ENCODE measurements at regions not wholly inside any gene's neighbourhood (a gene's known extent, or its start where the extent isn't known, plus 50 kb on each side); places are given as distances from the start of the nearest gene placed in this dataset.
A peak's percentile ranks its signal among the peaks of the same experiment; 100 is the strongest.

GRCh38 chr16:59242556-59242955 lies 508.4 kb upstream of the GOT2 start:
- no peak for ATAC-seq (ENCODE audit: low FRiP score in 2 of 2)

DNA sequence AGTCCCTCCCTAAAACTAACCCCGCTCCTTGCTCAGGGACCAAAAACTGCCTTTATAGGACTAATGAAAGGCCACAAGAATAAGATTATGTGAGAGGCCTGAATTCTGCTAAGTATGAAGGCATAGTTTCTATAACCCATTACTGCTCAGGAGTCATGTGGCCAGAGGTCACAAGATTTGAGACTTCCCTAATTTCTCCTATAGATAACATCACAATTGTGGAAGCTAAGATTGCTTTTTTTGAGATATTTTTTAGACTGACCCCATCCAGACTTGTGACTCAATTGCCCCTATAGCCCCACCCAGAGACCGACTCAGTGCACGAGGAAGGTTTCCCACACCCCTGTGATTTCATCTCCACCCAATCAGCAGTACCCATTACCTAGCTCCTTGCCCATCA lies 504.1 kb upstream of the GOT2 start:
- DNase-seq (peak in 1 of 2 donors; percentile 22), ATAC-seq (ENCODE audit: low FRiP score in 2 of 2) (no peak)
- H3K4me3 ChIP-seq, result no peak overlapping the region
- H3K27me3 ChIP-seq, result no peaks in the 10 kb centered on the region
- H3K9me3 ChIP-seq, result no peaks in the 10 kb centered on the region
- TF ChIP-seq, protein P1, sequence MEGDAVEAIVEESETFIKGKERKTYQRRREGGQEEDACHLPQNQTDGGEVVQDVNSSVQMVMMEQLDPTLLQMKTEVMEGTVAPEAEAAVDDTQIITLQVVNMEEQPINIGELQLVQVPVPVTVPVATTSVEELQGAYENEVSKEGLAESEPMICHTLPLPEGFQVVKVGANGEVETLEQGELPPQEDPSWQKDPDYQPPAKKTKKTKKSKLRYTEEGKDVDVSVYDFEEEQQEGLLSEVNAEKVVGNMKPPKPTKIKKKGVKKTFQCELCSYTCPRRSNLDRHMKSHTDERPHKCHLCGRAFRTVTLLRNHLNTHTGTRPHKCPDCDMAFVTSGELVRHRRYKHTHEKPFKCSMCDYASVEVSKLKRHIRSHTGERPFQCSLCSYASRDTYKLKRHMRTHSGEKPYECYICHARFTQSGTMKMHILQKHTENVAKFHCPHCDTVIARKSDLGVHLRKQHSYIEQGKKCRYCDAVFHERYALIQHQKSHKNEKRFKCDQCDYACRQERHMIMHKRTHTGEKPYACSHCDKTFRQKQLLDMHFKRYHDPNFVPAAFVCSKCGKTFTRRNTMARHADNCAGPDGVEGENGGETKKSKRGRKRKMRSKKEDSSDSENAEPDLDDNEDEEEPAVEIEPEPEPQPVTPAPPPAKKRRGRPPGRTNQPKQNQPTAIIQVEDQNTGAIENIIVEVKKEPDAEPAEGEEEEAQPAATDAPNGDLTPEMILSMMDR (IDR thresholded peaks at IDR 0.05), result no peak
- no peak for TF ChIP-seq EP300 (IDR thresholded peaks at IDR 0.05)
- TF ChIP-seq POLR2A (IDR thresholded peaks at IDR 0.05), result no peak
- no peak for TF ChIP-seq POLR2AphosphoS5 (IDR thresholded peaks at IDR 0.05)
- WGBS, 2 donors, result 80 to 86% methylated on average over 3 of the region's 3 CpGs
- no peaks in the 10 kb centered on the region for H3K36me3 ChIP-seq
- no peaks in the 10 kb centered on the region for H3K4me1 ChIP-seq
- no peak overlapping the region for H3K27ac ChIP-seq

More at GRCh38 chr16:59242556-59242955, 508.4 kb upstream of the GOT2 start:
- Histone ChIP-seq H3K27ac (no peak overlapping the region), H3K9me3 (no peaks in the 10 kb centered on the region), H3K36me3 (no peaks in the 10 kb centered on the region), H3K27me3 (no peaks in the 10 kb centered on the region), H3K4me1 (no peaks in the 10 kb centered on the region), H3K4me3 (no peak overlapping the region)
- no peak for DNase-seq
- TF ChIP-seq POLR2AphosphoS5 (IDR thresholded peaks at IDR 0.05) (no peak), POLR2A (IDR thresholded peaks at IDR 0.05) (no peak), EP300 (IDR thresholded peaks at IDR 0.05) (no peak)
- TF ChIP-seq, protein P1 (IDR thresholded peaks at IDR 0.05), result no peak
- whole genome bisulfite sequencing, 2 donors, result 63 to 71% methylated on average over 4 of the region's 4 CpGs

GRCh38 chr16:59236804-59237458 lies 502.8 kb upstream of the GOT2 start:
- H3K27ac ChIP-seq, result no peak overlapping the region
- no peaks in the 10 kb centered on the region for H3K27me3 ChIP-seq
- no peaks in the 10 kb centered on the region for H3K9me3 ChIP-seq
- no peak for DNase-seq
- WGBS, 2 donors, result 87% methylated on average over 4 of the region's 4 CpGs
- ATAC-seq (ENCODE audit: low FRiP score in 2 of 2), result no peak
- H3K4me1 ChIP-seq, result no peaks in the 10 kb centered on the region
- H3K36me3 ChIP-seq, result no peaks in the 10 kb centered on the region
- no peak overlapping the region for H3K4me3 ChIP-seq
- TF ChIP-seq POLR2A (IDR thresholded peaks at IDR 0.05), result no peak
- no peak for TF ChIP-seq POLR2AphosphoS5 (IDR thresholded peaks at IDR 0.05)
- TF ChIP-seq, protein P1 (IDR thresholded peaks at IDR 0.05), result no peak
- no peak for TF ChIP-seq EP300 (IDR thresholded peaks at IDR 0.05)

GRCh38 chr16:59224401-59224800 lies 490.3 kb upstream of the GOT2 start:
- Histone ChIP-seq H3K27ac (no peak overlapping the region), H3K4me1 (no peaks in the 10 kb centered on the region), H3K27me3 (no peaks in the 10 kb centered on the region), H3K4me3 (no peak overlapping the region), H3K36me3 (no peaks in the 10 kb centered on the region), H3K9me3 (no peaks in the 10 kb centered on the region)
- 55 to 57% methylated on average over 2 of the region's 2 CpGs for WGBS, 2 donors
- DNase-seq (no peak), ATAC-seq (ENCODE audit: low FRiP score in 2 of 2) (no peak)
- no peak for TF ChIP-seq POLR2A (IDR thresholded peaks at IDR 0.05)

- DNase-seq, result no peak
- WGBS, 2 donors, result 13% methylated on average over 1 of the region's 1 CpG; no CpG with 5 or more reads in 1 of the 2 donors
- TF ChIP-seq, protein P1 (IDR thresholded peaks at IDR 0.05), result no peak
- TF ChIP-seq POLR2A (IDR thresholded peaks at IDR 0.05) (no peak), POLR2AphosphoS5 (IDR thresholded peaks at IDR 0.05) (no peak), EP300 (IDR thresholded peaks at IDR 0.05) (no peak)
- H3K27ac ChIP-seq, result no peak overlapping the region
- H3K4me3 ChIP-seq, result no peak overlapping the region
- H3K9me3 ChIP-seq, result no peaks in the 10 kb centered on the region
- no peaks in the 10 kb centered on the region for H3K36me3 ChIP-seq
- H3K27me3 ChIP-seq, result no peaks in the 10 kb centered on the region
- no peaks in the 10 kb centered on the region for H3K4me1 ChIP-seq
- ATAC-seq (ENCODE audit: low FRiP score in 2 of 2), result no peak
Measured at GRCh38 chr16:59220011-59220410, 485.9 kb upstream of the GOT2 start.

Data from upper lobe of left lung (tissue), 6 donors.